ENCODE measurements at regions not wholly inside any gene's neighbourhood (a gene's known extent, or its start where the extent isn't known, plus 50 kb on each side); places are given as distances from the start of the nearest gene placed in this dataset.

DNA sequence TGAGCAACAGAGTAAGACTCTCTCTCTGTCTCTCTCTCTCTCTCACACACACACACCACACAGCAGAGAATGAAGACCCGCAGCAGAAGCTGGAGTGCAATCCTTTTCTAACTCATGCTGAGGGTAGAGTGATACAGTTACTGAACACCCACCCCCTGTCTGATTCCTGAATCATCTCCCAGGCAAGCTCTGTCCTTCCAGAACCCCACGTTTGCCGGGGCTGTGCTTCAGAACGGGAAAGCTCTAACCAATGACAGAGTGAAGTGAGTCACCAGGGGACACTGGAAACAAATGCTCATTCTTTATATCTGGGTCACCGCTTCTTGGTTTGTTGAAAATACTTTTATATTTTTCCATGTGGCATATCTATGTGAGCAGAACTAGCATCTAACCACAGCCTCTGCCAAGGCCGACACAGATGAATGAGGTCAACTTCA lies 553.7 kb upstream of the AMELY start:
- DNase-seq (ENCODE audit: low read depth in 2 of 2): peak in 1 of 2 donors; percentile 84

DNA sequence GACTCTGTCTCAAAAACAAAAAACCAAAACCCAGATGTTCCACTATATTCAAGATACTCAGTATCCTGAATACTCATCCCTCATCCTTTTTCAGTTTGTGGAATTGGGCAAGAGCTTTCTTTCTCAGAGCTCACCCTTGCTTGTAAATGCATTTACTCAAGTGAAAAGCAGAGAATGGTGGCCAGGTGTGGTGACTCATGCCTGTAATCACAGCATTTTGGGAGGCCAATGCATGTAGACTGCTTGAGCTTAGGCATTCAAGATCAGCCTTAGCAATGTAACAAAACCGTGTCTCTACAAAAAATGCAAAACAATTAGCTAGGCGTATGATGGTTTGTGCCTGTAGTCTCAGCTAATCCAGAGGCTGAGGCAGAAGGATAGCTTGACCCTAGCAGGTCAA lies 553.2 kb upstream of the AMELY start:
- no peak for DNase-seq (ENCODE audit: low read depth in 2 of 2)

DNA sequence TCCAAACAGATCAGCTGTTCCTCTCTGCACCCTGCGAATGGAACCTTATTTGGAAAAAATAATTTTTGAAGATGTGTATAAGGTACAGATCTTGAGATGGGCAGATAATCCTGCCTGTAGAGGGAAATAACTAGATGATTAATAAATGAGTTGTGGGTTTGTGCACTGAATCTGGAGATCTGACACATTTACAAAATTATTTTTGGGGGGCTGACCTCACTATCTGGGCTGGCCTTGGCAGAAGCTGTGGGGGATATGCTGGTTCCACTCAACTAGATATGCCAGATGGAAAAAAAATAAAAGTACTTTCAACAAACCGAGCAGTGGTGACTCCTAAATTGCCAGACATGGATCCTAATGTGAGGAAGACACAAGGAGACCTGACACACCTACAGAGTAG lies 552.2 kb upstream of the AMELY start:
- DNase-seq (ENCODE audit: low read depth in 2 of 2): no peak

DNA sequence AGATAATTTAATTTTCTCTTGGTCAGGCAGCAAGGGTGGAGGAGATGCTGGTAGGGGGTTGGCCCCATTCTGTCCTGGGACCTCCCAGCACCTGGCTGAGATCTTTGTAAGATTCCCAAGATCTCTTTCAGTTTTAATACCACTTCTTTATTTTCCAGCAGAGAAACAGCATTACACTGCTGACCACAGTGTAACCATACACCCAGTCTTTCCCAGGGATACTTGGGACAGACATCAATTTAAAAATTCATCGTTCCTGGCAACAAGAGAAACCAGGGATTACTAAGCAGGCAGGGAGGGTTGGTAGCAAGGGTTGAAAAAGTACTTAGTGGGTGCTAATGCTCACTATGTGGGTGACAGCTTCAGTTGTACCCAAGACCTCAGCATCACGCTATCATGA lies 551.6 kb upstream of the AMELY start:
- no peak for DNase-seq (ENCODE audit: low read depth in 2 of 2)

DNA sequence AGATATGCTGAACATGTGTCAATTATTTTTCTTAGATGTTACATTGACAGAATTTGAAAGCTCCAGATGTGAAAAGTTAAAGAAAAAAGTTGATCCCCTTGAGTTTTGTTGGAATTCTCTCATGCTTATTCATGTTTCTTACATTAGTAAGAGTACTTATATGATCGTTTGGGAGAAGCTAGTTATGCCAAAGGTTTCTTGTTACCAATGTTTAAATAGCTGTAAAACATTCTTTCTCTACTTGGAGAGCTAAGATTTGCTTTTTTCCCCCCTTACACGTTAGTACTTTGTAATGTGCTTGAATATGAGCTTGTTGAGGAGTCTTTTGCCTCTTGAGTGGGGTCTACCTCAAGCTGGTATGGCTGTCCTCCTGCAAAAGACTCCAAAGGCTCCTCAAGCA lies 551.1 kb upstream of the AMELY start:
- no peak for DNase-seq (ENCODE audit: low read depth in 2 of 2)

DNA sequence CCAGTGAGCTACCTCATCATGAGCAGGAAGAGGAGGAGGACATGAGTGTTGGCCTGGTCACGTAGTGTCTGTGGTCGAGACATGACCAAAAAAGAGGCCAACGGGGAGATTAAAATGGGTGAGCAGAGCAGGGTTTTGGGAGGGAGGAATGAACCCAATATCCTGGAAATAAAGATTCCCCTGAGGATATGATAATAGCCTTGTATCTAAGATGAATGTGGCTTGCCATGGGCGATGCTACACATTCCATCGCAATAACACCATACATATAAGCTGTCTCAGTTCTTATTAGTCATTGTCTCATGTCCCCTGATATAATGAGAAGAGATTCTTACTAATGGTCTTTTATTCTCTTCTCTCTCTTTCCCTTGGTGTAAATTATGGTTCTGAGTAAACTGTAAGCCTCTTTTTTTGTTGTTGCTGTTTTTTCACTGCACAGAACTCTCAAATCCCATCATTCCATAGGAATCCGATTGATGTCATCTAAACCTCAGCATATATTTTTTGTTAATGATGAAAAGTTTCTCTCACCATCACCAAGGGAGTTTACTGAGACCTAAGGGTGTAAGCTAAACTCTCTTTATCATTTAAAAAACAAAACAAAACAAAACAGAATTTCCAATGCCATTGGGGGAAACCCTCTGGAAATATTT lies 550.4 kb upstream of the AMELY start:
- DNase-seq (ENCODE audit: low read depth in 2 of 2): no peak

DNA sequence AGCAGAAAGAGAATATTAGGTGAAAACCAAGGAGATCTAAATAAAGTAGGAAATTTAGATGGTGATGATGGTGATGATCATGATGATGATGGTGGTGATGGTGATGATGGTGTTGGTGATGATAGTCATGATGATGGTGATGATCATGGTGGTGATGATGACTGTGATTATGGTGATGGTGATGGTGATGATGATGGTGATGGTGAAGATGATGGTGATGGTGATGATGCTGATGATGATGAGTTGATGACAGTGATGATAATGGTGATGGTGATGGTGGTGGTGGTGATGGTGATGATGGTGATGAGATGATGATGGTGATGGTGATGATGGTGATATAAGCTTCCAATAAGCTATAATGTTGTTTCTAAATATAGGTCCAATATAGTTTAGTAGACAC lies 548.2 kb upstream of the AMELY start:
- no peak for DNase-seq (ENCODE audit: low read depth in 2 of 2)

DNA sequence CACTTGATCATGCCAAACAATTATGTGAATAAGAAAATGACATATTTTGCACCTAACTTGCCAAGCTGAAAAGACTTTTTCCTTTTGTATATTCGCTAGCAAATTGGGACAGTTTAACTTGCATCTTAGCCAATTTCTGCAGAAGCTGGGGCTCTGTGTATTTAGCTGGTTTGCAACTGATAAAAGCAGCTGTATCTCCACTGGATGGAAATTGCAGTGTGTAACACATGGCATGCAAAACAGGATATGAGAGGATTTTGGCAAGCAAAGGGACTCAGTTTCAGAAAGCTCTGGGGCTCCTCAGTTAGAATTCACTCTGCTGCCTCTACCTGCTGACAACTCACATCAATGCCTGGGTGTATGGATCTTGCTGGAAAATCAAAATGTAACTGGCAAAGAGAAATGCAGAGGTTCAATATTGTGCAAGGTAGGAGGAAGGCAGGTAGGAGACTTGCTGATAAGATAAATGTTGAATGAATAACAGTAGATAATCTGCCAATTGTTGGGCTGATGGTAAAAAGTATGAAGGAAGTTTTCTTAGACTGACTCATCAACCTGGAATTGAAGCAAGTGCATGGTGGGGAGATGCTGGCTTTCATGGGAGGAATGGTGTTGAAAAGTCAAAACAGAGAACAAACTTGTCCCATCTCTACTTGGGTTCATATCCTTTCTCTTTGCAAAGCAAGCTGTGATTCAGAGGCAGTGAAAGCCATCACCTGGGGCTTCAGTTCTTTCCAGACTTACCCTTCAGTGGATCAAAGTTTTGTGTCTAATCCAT lies 546.9 kb upstream of the AMELY start:
- DNase-seq (ENCODE audit: low read depth in 2 of 2): peak in 1 of 2 donors; percentile 80

DNA sequence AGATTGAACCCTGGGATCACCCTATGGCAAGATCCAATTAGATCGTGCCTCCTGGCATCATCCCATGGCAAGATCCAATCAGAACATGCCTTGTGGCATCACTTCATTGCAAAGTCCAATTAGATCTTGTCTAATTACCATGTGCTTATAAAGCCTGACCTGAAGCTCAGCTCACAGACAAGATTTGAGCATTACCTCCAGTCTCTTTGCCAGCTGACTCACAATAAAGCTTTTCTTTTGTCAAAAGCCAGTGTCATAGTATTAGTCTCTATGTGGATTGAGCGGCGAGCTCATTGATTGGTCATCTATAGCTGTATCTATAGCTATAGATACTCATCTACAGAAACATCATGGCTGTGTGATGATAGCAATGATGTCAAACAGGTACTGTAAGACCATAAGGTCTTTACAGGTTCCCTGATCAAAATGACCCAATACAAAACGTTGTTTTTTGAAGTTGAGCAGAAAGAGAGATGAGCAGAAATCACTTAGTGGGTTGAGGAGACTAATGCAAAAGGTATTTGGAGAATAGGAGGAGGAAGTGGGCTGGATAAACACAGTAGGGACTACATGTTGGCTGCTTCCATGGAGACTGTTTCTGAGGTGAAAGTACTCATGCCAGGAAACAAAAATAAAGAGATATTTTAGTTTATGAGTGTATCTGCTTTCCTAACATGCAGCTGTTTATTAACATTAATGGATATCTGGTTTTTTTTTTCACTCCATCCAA lies 545.9 kb upstream of the AMELY start:
- peak in 1 of 2 donors; percentile 86 for DNase-seq (ENCODE audit: low read depth in 2 of 2)

DNA sequence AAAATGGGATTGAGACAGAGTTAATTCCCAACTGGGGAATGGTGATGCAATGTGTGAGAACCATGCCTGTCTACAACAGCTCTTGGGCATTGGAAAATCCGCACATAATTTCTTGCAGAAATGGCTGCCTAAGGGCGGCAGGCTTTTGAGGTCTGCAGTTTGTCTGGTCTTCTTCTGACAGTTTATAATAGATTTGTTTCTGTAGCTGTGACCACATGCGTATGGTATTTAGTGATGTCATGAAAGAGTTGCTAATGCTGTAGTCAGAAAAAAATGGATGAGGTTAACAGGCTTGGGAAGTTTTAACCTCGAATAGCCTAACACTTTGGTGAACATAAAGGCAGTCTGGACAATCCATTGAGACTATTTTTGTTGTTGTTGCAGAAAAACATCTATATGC lies 544.1 kb upstream of the AMELY start:
- DNase-seq (ENCODE audit: low read depth in 2 of 2): no peak

DNA sequence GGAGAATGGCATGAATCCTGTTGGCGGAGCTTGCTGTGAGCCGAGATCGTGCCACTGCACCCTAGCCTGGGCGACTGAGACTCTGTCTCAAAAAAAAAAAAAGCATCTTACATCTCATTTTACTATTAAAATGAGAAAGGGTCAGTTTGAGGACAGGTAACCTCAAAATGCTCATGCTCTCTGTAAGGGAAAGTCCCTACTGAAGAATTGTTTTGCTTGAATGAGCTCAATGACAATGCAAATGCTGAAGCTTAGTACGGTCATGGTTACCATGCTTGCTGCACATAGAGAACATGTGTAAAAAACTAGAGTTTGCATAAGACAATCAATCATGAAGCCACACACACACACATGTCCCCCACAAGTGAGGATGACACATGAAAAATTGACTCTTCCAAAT lies 541.8 kb upstream of the AMELY start:
- no peak for DNase-seq (ENCODE audit: low read depth in 2 of 2)

DNA sequence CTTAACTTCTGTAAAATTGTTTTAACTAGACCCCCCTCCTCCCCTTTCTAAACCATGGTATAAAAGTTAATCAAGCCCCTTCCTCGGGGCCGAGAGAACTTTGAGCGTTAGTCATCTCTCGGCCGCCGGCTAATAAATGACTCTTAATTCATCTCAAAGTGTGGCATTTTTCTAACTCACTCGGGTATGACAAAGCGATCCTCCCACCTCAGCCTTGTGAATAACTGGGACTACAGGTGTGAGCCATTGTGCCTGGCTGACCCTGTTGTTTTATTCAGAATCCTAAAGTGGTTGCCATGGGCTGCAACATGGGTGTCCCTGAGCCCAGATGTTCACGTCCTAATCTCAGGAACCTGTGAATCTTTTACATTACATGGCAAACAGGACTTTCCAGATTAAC lies 540.7 kb upstream of the AMELY start:
- DNase-seq (ENCODE audit: low read depth in 2 of 2): no peak

DNA sequence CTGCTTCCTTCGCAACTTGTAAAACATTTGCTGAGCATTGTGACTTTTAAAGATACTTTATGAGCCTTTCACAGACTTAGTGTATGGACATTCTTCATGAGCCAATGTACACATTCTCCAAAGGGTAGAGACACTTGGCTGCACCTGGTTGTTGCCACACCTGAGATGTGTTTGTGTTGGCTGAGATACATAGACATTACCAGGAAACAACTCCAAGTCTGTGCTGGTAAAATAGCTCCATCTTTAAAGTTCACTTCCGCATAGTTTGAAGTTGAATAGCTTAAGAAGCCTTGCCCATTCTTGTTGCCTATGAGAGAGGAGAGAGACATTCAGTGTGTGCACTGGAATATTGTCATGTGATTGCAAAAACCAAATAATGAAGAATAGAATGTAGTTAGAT lies 538.3 kb upstream of the AMELY start:
- no peak for DNase-seq (ENCODE audit: low read depth in 2 of 2)

DNA sequence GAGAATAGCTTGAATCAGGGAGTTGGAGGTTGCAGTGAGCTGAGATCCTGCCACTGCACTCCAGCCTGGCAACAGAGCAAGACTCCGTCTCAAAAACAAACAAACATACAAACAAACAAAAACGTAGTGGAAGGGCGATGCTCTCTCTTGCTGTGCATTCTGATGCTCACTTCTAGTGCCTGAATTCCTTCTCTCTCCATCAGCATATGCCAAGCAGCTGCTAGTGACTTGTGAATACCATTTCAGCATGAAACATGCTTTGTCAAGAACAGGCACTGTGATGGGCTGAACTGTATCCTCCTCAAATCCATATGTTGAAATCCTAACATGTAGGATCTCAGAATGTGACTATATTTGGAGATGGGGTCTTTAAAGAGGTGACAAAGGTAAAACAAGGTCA lies 537.1 kb upstream of the AMELY start:
- DNase-seq (ENCODE audit: low read depth in 2 of 2): no peak

DNA sequence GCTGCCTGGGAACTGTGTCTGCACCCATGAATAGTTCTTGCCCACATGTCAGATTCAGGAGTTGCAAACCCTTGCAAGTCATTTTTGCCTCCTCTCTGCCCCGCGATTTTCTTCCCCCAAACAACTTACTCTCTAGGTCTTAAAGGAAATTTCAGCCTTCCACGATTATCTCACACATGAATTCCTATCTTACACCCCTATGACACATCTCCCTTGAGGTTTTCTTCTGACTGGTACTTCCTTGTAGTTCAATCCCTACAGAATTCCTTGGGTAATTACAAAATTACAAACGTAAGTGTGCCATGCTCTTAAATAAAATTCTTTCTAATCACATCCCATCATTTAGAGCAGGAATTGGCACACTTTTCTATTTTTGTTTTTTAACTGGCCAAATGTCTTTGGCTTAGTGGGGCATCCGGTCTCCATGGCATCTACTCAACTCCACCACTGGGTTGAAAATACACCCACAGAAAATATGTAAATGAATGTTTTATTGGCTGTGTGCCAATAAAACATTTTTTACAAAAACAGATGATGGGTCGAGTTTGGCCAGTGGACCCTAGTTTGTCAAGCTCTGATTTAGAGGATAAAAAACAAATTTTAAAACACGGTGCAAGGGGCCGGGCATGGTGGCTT lies 536.4 kb upstream of the AMELY start:
- DNase-seq (ENCODE audit: low read depth in 2 of 2): no peak

DNA sequence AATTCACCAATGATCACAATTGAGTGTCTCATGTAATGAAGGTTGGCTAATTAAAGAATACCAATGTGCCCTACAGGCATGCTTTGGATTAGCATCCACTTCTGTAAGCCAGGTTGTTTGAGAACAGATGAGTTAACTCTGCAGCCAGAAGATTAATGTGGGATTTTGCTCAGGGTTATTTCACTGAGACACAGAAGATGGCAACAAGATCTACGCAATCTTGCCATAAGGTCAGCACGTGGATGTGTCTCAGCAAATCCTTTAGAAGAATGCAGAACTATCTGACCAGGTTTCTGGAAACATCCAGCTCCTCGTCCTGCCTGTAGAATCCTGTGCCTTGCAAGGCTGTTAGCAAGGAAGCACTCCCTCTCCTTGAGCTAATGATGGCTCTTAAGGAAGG lies 532.6 kb upstream of the AMELY start:
- no peak for DNase-seq (ENCODE audit: low read depth in 2 of 2)

DNA sequence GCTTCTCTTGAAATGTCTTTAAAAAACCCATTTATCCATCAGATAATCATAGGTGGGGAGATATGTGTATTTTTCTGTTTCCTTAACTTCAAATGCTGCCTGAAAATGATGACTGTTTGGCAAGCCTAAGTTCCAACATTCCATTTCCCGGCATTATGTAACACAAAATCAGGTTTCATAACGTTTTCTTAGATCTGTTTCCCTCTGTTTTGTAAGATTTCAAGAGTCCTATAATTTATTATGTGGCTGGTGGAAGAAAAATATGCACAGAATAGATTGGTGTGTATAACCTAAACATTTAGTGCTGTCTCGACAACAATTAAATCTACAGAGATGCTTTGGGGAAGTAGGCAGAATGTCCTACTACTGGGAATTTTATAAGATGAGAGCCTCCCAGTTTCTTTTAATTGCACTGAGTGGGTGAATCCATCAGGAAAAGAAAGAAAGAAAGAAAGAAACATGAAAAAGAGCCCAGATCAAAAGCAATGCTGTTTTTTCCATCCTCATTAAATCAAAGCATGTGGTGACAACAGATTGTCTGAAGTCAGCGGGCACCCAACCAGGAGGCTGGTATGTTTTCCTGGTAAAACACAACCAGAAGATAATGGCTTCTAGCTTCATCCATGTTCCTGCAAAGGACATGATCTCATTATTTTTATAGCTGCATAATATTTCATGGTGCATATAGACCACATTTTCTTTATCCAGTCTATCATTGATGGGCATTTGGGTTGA lies 529.4 kb upstream of the AMELY start:
- DNase-seq (ENCODE audit: low read depth in 2 of 2): no peak

DNA sequence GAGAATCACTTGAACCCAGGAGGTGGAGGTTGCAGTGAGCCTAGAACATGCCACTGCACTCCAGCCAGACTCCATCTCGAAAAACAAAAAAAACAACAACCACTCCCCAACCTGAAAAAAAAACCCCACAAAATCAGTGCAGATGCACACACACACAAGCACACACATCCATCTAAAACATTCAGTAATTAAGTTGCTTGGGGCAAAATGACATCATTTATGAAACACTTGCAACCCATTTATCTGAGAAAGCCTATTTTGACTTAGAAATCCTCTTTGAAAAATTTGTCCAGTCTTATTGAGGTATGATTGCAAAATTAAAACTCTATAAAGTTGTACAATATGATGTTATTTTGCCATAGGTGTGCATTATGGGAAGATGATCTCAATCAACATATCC lies 525.5 kb upstream of the AMELY start:
- DNase-seq (ENCODE audit: low read depth in 2 of 2): no peak

DNA sequence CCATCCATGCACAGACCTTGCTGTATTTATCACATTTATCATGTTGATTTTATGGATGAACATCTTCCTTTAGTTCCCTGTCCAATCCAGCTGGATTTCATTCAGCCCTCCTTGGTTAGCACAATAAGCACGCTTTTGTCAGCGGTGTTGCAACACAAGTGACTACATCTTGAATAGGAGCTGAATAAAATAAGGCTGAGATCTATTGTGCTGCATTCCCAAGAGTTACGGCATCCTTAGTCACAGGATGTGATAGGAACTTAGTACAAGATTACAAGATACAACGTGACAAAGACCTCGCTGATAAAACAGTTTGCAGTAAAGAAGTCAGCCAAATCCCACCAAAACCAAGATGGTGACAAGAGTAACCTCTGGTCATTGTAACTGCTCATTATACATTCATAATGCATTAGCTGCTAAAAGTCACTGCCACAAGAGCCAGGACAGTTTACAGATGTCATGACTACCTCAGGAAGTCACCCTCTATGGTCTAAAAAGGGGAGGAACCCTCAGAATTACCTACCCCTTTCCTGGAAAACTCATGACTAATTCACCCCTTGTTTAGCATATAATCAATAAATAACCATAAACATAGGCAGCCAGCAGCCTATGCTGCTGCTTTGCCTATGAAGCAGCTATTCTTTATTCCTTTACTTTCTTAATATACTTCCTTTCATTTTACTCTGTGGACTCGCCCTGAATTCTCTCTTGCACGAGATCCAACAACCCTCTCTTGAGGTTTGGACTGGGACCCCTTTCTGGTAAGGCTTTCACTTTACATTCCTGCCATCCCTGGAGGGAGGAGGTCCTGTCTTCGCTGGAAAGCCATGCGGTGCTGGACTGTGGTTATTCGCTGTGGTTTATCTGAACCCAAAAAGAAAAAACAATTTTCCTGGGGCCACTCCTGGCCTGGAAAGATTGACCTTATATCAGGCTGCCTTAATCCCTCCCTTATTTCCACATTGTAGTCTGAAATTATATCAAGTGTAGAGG lies 522.6 kb upstream of the AMELY start:
- DNase-seq (ENCODE audit: low read depth in 2 of 2): peak in 1 of 2 donors; percentile 49

DNA sequence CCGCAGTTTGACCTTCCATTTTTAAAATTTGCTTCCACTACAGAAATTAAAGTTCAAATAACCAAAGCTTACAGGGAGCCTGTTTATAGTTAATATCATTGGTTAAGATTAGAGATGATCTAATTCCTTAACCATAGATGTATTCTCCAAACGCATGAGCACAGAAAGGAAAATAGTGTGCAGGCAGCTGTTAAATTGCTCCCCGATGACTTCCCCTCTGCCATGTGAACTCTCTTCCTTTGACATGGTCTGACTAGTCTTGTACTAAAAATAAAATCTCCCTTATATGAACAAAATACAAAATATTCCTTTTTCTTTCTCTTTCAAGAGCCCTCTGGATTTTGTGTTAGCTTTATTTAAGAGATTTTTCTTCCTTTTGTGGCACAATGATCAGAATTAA lies 507.6 kb upstream of the AMELY start:
- no peak for DNase-seq (ENCODE audit: low read depth in 2 of 2)
